ENCODE measurements at regions not wholly inside any gene's neighbourhood (a gene's known extent, or its start where the extent isn't known, plus 50 kb on each side); places are given as distances from the start of the nearest gene placed in this dataset.

GRCh38 chr5:29949301-29949872 is 1244.1 kb upstream of the CDH6 start:
- no peaks in the 10 kb centered on the region for H3K27me3 ChIP-seq (ENCODE audit: insufficient read depth, low read length)
- no peak overlapping the region for H4K91ac ChIP-seq (ENCODE audit: insufficient read length, low read depth, low read length)
- H2BK12ac ChIP-seq (ENCODE audit: insufficient read length, low read depth, low read length): no peak overlapping the region
- no peak overlapping the region for H4K8ac ChIP-seq (replicated peaks; ENCODE audit: insufficient read length, low read depth, low read length)
- no peaks in the 10 kb centered on the region for H3K79me1 ChIP-seq (ENCODE audit: insufficient read depth, low read depth, low read length, poor library complexity, severe bottlenecking)
- DNase-seq: no peak
- no peak overlapping the region for H2AFZ ChIP-seq (ENCODE audit: low read length)
- Mint-ChIP-seq H3K4me1 (peaks cover 3 to 4% of the 10 kb centered on the region in 2 experiments; a peak in 1 of 4 replicates), H3K4me3 (no peak overlapping the region), H3K27ac (no peak overlapping the region; a peak in 1 of 7 replicates), H3K27me3 (ENCODE audit: low read depth) (no peaks in the 10 kb centered on the region), H3K36me3 (ENCODE audit: insufficient read depth in 1 of 3, low read depth in 3 of 3) (no peaks in the 10 kb centered on the region), H3K9me3 (no peaks in the 10 kb centered on the region)
- H3K14ac ChIP-seq (ENCODE audit: insufficient read depth, low read length): no peak overlapping the region
- H3T11ph ChIP-seq (ENCODE audit: low read length): no peak overlapping the region
- no peak overlapping the region for H3K9ac ChIP-seq (ENCODE audit: extremely low read depth, insufficient read length, low read length)
- H2BK120ac ChIP-seq (ENCODE audit: low read depth, low read length, poor library complexity, severe bottlenecking): no peak overlapping the region
- no peak overlapping the region for H3K4me2 ChIP-seq (ENCODE audit: insufficient read depth, insufficient read length, low read length)
- H3K23ac ChIP-seq (ENCODE audit: insufficient read length, low read depth, low read length): no peak overlapping the region
- H4K20me1 ChIP-seq (ENCODE audit: control insufficient read depth, insufficient read depth, insufficient read length): no peaks in the 10 kb centered on the region
- no peaks in the 10 kb centered on the region for H3K79me2 ChIP-seq (ENCODE audit: insufficient read depth, low read length)
- no peak overlapping the region for H2BK15ac ChIP-seq (ENCODE audit: low read depth, low read length)
- H2AK5ac ChIP-seq (ENCODE audit: insufficient read length, low read length): no peak overlapping the region
- H3K27ac ChIP-seq (ENCODE audit: insufficient read length, low read depth, low read length): no peak overlapping the region
- H3K4me1 ChIP-seq (ENCODE audit: insufficient read depth, low read length): no peaks in the 10 kb centered on the region; the same call in 1 of the 2 replicates
- no peak overlapping the region for H3K4ac ChIP-seq (ENCODE audit: low read depth, low read length)
- WGBS (ENCODE audit: extremely low coverage, insufficient read length, low lambda C conversion rate): no CpG with 5 or more reads among the region's 7 CpGs
- TF ChIP-seq, protein P1, sequence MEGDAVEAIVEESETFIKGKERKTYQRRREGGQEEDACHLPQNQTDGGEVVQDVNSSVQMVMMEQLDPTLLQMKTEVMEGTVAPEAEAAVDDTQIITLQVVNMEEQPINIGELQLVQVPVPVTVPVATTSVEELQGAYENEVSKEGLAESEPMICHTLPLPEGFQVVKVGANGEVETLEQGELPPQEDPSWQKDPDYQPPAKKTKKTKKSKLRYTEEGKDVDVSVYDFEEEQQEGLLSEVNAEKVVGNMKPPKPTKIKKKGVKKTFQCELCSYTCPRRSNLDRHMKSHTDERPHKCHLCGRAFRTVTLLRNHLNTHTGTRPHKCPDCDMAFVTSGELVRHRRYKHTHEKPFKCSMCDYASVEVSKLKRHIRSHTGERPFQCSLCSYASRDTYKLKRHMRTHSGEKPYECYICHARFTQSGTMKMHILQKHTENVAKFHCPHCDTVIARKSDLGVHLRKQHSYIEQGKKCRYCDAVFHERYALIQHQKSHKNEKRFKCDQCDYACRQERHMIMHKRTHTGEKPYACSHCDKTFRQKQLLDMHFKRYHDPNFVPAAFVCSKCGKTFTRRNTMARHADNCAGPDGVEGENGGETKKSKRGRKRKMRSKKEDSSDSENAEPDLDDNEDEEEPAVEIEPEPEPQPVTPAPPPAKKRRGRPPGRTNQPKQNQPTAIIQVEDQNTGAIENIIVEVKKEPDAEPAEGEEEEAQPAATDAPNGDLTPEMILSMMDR (conservative IDR thresholded peaks at IDR 0.05): no peak
- H4K5ac ChIP-seq (ENCODE audit: insufficient read length, low read depth, low read length): no peak overlapping the region
- no peaks in the 10 kb centered on the region for H3K9me3 ChIP-seq (ENCODE audit: control insufficient read depth, low read depth, low read length)
- H3K56ac ChIP-seq (ENCODE audit: insufficient read length, low read depth, low read length): no peak overlapping the region
- H3K18ac ChIP-seq (ENCODE audit: insufficient read length, low read depth, low read length): no peak overlapping the region
- H2BK5ac ChIP-seq (ENCODE audit: insufficient read length, low read length): no peak overlapping the region
- H3K23me2 ChIP-seq (ENCODE audit: insufficient read length, low read depth, low read length, poor library complexity, severe bottlenecking): no peaks in the 10 kb centered on the region
- H2BK20ac ChIP-seq (ENCODE audit: low read depth, low read length, poor library complexity, severe bottlenecking): no peak overlapping the region

Measured in H9 (cell line).